Stimulated activated CD8-positive, alpha-beta memory T cell treated with anti-CD3 and anti-CD28 coated beads, Interleukin-2, amount 100 ng/mL, for 48 hours (primary cell): ENCODE measurements at regions not wholly inside any gene's neighbourhood (a gene's known extent, or its start where the extent isn't known, plus 50 kb on each side); places are given as distances from the start of the nearest gene placed in this dataset.

Experiments used
- DNase-seq, 2 donors: peaks; one replicate each; pipeline ENCODE4 v3.0.0-alpha.2; 2020; ENCODE audit warnings: low read depth in 2 of 2

- DNase-seq, result no peak
These were observed 122.0 kb upstream of the AHR start for GRCh38 chr7:17176371-17177032.

- no peak for DNase-seq
These were observed 119.9 kb upstream of the AHR start for GRCh38 chr7:17178545-17178944.

DNA sequence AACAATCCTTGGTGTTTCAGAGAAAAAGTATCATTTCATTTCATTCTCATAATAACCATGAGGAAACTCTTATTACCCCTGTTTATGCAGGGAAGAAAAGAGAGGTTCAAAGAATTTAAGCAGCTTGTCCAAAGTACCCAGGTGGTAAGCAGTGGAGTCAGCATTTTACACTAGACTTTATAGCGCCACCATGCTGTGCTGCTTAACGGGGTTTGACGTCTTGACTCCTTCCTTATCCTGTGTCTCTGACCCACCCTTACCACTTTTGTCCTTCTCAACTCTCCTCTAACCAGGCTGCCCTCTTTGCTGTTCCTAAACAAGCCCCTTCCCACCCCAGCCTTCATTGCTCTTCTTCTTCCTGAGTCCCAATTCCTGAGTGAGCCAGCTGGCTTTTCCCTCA is 117.0 kb upstream of the AHR start:
- no peak for DNase-seq

- no peak for DNase-seq
These were observed 114.7 kb upstream of the AHR start for GRCh38 chr7:17183630-17184328.

DNA sequence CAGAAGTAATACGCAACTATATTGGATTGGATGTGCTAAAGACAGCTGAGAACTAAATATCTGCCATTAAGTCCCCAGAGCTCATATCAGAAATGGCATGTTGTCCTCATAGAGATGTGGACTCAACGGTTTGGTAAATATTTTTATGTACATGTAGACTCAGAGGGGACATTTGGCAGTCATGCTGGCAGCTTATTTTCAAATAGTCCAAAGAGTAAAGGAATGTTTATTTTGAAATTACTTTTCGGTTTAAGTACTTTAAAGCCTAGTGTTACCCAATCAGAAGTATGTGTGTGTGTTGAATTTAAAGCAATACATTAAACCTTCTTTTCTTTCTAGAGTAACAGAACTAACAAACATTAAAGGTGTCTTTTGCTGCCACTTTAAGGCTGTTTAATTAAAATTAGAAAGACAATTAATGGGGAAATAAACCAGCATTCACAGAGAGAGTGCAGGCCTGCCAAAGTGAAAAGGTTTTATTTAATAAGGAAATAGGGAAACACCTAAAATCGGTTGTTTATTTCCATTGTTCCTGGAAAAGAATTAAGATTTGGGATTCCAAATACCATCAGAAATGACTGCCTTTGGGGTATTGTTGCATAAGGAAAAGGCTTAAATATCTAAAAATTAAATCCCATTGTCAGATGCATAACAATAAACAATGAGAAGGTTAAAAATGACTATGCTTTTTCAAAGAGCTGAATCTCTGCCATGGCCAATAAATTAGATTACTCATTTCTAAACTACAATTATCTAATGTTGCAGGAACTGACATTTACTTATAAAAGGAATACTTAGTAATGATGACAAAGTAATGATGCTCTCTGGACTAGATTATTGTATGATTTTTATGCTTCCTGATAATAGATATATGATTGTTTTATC is 113.4 kb upstream of the AHR start:
- DNase-seq, result no peak

- no peak for DNase-seq
These were observed 112.8 kb upstream of the AHR start for GRCh38 chr7:17185690-17186070.

DNA sequence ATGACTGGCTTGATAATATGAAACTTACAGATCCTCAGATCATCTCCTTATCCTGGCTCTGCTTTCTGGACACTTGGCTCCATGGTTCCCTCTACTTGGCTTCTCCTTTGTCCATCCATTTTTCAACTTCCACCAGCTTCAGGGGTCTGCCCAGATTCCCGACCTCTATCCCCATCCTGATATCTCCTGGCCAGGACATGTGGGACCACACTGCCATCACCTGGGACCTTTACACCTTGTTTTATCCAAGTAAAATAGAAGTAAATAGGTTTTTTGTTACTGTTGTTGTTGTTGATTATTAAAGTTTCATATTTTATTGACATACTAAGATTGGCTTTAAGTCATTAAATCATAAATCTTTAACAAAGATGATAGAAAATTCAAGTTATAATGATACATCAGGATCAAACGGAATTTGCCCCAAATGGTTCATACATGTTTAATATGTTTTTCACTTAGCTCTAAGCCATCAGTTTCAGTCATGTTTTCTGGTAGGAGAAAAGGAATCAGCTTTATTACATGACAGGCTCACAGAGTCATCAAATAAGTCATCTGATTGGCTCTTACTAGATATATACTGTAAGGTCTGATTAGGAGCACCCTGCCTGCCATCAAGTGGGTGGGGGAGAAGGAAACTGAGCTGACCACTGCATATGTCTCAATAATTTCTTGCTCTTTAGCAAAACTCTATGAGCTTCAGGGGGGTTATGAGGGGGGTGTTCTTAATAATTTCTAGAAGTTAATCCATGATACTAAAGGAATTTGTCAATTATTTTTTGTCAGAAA is 111.5 kb upstream of the AHR start:
- no peak for DNase-seq

GRCh38 chr7:17194656-17195055 is 103.8 kb upstream of the AHR start:
- no peak for DNase-seq

- no peak for DNase-seq
These were observed 102.9 kb upstream of the AHR start for GRCh38 chr7:17195576-17195975.

DNA sequence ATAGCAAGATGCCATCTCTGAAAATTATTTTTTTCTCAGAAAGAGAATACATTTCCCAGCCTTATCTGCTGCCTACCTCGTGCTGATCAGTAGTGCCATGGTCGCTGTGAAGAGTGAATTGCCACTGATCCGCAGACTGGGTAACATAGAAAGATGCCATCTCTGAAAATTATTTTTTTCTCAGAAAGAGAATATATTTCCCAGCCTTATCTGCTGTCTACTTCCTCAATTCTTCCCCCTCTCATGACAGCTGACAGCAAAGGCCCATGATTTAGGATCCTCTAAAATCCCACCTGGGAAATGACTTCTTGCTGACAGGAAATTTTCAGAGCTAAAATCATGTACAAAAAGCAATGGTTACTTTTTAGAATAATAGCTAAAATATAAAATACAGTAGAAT is 92.5 kb upstream of the AHR start:
- no peak for DNase-seq

GRCh38 chr7:17206349-17206905 is 92.0 kb upstream of the AHR start:
- DNase-seq, result no peak

GRCh38 chr7:17207220-17207619 is 91.2 kb upstream of the AHR start:
- DNase-seq, result no peak

- no peak for DNase-seq
These were observed 89.4 kb upstream of the AHR start for GRCh38 chr7:17209101-17209500.

- no peak for DNase-seq
These were observed 87.1 kb upstream of the AHR start for GRCh38 chr7:17211307-17211836.

- no peak for DNase-seq
These were observed 86.3 kb upstream of the AHR start for GRCh38 chr7:17212188-17212587.

- DNase-seq, result no peak
These were observed 70.5 kb upstream of the AHR start for GRCh38 chr7:17227766-17228490.

GRCh38 chr7:17229228-17229627 is 69.2 kb upstream of the AHR start:
- DNase-seq, result no peak

DNA sequence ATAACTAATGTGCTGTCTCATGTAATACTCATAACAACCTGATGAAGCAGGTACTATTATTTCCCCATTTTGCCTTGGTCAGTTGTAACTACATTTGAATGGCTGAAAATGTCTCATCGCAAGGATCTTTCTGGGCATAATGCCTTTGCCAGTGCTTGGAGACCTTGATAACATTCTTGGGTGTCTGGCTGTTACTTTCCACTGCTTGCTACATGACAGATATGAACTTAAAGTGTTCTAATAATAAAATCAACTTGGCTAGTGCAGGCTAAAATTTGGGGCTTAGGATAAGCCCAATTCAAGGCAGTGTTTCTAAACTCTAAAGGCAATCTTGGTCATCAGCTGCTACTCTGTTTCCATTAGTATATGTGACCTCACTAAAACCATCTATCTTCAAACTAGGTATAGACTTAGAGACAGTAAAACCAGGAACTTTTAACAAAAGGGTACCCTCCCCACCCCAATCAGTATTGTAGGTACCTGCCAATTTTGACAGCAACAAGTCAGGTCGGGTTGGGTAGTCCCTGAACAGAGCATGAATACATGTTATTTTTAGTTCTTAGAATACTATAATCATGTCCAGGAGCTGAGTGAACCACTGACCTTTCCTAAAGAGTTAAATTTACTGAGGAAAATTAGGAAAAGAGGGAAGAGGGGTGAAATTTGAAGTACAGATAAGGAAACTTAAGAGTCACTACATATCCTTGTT is 68.2 kb upstream of the AHR start:
- no peak for DNase-seq

DNA sequence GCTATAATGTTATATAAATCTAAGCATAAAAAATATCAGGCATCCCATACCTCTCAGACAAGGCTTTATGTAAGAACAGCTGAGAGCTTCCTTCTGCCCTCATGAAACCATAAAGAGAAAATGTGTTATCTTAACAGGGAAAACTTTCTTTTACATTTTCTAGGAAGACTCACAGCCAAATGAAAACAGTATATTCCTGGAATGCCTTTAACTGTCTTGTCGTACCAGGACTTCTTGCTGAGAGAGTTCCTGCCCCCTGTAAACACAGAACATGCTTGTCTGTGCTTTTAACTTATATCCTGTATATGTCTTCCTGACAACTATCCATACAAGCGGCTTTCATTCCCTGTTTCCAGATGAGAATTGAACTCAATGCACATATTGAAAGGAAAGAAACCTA is 64.8 kb upstream of the AHR start:
- DNase-seq, result no peak

GRCh38 chr7:17234030-17234397 is 64.4 kb upstream of the AHR start:
- DNase-seq, result no peak
